Prostate gland (tissue), 2 donors: ENCODE measurements at regions not wholly inside any gene's neighbourhood (a gene's known extent, or its start where the extent isn't known, plus 50 kb on each side); places are given as distances from the start of the nearest gene placed in this dataset.
"Not testable (repeated sequence)": the region's sequence is repeated elsewhere in the genome, so short reads cannot be mapped to it uniquely, and the experiment has no call there.

Experiments used
- DNase-seq: peaks from one replicate; pipeline ENCODE4 v3.0.0-alpha.2; 2019; ENCODE audit warnings: low spot score
- H3K27ac ChIP-seq, 2 donors: fragments of 200-600 bp; sonication (generic); 2 replicates each; pipeline ENCODE4 v1.5.1; 2017 to 2019
- H3K27me3 ChIP-seq: fragments of 200-600 bp; sonication (generic); replicated peaks from 2 replicates; pipeline ENCODE4 v1.5.1; 2019; ENCODE audit not compliant: insufficient read depth
- H3K36me3 ChIP-seq, 2 donors: fragments of 200-600 bp; sonication (generic); 1 replicate in 1 of 2; 2 replicates in 1 of 2; pipeline versions ENCODE4 v1.5.1 to v1.8.1; 2017 to 2019
- H3K4me1 ChIP-seq: fragments of 200-600 bp; sonication (generic); replicated peaks from 2 replicates; pipeline ENCODE4 v1.5.1; 2019
- H3K4me3 ChIP-seq, 2 donors: fragments of 200-600 bp; sonication (generic); 2 replicates each; pipeline ENCODE4 v1.5.1; 2017 to 2019
- H3K9me3 ChIP-seq: fragments of 200-600 bp; sonication (generic); 2 replicates; pipeline ENCODE4 v1.5.1; 2017
- POLR2A ChIP-seq: fragments of 450-650 bp; IDR thresholded peaks from one replicate; pipeline ENCODE4 v1.6.1; 2016; ENCODE audit warnings: antibody characterized with exemption, mild to moderate bottlenecking
- POLR2AphosphoS5 ChIP-seq: sonication (generic); formaldehyde crosslinking; IDR thresholded peaks from one replicate; pipeline ENCODE4 v1.6.1; 2017; ENCODE audit warnings: antibody characterized with exemption
- WGBS: methylation state at CpG from one replicate; pipeline ENCODE4 v1.1.5; 2018; 5-methylcytosine and 5-hydroxymethylcytosine counted together
- intact Hi-C: fragments of 100-400 bp; cut with DNase I; formaldehyde crosslinking; loops from one replicate; pipeline ENCODE4 v1.14.2; 2022
- TF ChIP-seq, protein P1 (sequence below), 4 experiments: fragments of 200-600 bp in 2 of 4; fragments of 450-650 bp in 2 of 4; sonication (generic) in 2 of 4; IDR thresholded peaks; 1 replicate in 3 of 4; 2 replicates in 1 of 4; pipeline ENCODE4 v1.5.1; 2016 to 2019; ENCODE audit warnings: antibody characterized with exemption in 4 of 4, mild to moderate bottlenecking in 2 of 4, moderate library complexity in 2 of 4

DNA sequence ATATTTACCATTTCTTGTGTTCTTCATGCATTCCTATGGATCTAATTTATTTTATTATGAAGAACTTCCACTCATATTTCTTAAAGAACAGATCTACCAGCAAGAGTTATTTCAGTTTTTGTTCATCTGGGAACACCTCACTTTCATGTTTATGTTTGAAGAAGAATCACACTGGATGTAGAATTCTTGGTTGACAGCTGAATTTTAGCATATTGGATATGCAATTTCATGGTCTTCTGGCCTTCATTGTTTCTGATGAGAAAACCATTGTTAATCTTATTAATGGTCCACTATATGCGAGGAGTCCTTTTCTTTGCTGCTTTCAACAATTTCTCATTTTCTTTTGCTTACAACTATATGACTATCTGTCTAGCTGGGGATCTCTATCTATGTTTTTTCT, 189.2 kb downstream of the UXS1 start:
- H3K4me1 ChIP-seq = no peaks in the 10 kb centered on the region
- no peak for TF ChIP-seq POLR2A
- TF ChIP-seq, protein P1, sequence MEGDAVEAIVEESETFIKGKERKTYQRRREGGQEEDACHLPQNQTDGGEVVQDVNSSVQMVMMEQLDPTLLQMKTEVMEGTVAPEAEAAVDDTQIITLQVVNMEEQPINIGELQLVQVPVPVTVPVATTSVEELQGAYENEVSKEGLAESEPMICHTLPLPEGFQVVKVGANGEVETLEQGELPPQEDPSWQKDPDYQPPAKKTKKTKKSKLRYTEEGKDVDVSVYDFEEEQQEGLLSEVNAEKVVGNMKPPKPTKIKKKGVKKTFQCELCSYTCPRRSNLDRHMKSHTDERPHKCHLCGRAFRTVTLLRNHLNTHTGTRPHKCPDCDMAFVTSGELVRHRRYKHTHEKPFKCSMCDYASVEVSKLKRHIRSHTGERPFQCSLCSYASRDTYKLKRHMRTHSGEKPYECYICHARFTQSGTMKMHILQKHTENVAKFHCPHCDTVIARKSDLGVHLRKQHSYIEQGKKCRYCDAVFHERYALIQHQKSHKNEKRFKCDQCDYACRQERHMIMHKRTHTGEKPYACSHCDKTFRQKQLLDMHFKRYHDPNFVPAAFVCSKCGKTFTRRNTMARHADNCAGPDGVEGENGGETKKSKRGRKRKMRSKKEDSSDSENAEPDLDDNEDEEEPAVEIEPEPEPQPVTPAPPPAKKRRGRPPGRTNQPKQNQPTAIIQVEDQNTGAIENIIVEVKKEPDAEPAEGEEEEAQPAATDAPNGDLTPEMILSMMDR (IDR thresholded peaks at IDR 0.05) = no peak
- no peak for TF ChIP-seq POLR2AphosphoS5
- intact Hi-C loops = no loop called here
- H3K36me3 ChIP-seq = no peaks in the 10 kb centered on the region
- no peak for DNase-seq
- H3K4me3 ChIP-seq = no peak overlapping the region
- no peaks in the 10 kb centered on the region for H3K27me3 ChIP-seq
- H3K27ac ChIP-seq = no peak overlapping the region
- no peaks in the 10 kb centered on the region for H3K9me3 ChIP-seq
- WGBS = 100% methylated on average over 1 of the region's 1 CpG

DNA sequence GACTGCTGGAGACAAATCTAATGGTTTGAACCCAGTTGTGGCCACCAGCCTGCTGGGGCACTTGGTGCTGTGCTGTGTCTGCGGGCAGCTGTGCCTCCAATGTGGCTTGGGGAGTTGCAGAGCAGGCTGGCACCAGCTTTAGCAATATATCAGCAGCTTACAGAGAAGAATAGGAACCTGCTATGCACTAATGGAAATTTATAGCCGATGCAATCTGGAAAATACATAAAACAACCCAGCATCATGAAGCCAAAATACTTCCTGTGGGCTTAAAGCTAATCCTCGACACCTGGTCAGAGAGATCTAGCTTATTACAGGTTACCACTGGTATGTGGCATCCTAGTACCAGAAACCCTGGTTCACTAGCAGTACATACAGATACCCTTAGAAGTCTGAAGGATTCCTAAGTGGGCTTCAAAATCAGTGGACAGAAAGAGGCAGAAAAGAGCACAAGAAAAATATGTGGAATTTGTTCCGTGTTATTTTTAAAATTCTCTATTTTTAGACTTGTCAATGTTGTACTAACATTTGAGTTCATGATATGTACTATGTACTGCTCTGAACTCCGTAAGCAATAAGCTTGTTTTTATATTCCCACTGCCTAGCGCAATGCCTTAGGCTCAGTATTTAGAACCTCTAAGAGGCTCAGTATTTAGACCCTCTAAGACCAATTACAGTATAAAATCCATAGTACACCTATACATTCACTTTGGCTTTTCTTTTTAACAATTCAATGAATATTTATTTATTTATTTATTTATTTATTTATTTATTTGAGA, 194.7 kb downstream of the UXS1 start:
- no peaks in the 10 kb centered on the region for H3K4me1 ChIP-seq
- H3K36me3 ChIP-seq = no peaks in the 10 kb centered on the region
- H3K9me3 ChIP-seq = no peaks in the 10 kb centered on the region
- no peak for DNase-seq
- H3K4me3 ChIP-seq = no peak overlapping the region
- TF ChIP-seq POLR2A (no peak), POLR2AphosphoS5 (no peak)
- TF ChIP-seq, protein P1 (IDR thresholded peaks at IDR 0.05) = no peak
- 58% methylated on average over 6 of the region's 6 CpGs for WGBS
- intact Hi-C loops = no loop called here
- no peaks in the 10 kb centered on the region for H3K27me3 ChIP-seq
- no peak overlapping the region for H3K27ac ChIP-seq

DNA sequence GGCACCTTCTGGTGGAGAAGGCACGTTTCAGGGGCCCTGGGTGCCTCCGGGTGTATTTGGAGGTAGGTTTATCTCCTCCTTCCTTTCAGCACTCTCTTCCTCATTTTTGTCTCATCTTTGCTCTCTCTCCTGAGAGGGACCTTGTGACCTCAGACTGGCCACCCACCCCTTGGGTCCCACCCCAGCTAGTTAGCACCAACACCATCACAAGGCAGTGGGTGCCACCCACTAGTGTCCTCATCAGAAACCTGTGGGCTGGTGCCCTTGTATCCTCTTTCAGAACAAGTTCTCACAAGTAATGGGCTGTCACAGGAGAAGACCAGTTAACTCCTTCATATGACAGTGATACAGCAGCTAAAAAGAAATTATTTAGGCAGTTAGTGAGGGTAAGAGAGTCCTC, 196.4 kb downstream of the UXS1 start:
- Histone ChIP-seq H3K36me3 (no peaks in the 10 kb centered on the region), H3K27me3 (no peaks in the 10 kb centered on the region), H3K4me3 (no peak overlapping the region), H3K9me3 (no peaks in the 10 kb centered on the region), H3K27ac (no peak overlapping the region), H3K4me1 (no peaks in the 10 kb centered on the region)
- WGBS = 65% methylated on average over 2 of the region's 2 CpGs
- DNase-seq = no peak
- no peak for TF ChIP-seq POLR2A
- TF ChIP-seq, protein P1 (IDR thresholded peaks at IDR 0.05) = no peak
- no peak for TF ChIP-seq POLR2AphosphoS5
- intact Hi-C loops = no loop called here

- no peaks in the 10 kb centered on the region for H3K9me3 ChIP-seq
- intact Hi-C loops = no loop called here
These were observed 203.5 kb downstream of the UXS1 start for GRCh38 chr2:105990624-105991023.

GRCh38 chr2:105989803-105990202, 204.3 kb downstream of the UXS1 start:
- DNase-seq, H3K27ac ChIP-seq, intact Hi-C loops, H3K4me1 ChIP-seq, H3K4me3 ChIP-seq, H3K27me3 ChIP-seq, H3K9me3 ChIP-seq, H3K36me3 ChIP-seq: not testable (repeated sequence)
- WGBS = 64% methylated on average over 2 of the region's 2 CpGs

More at GRCh38 chr2:105990624-105991023, 203.5 kb downstream of the UXS1 start:
- H3K27me3 ChIP-seq = no peaks in the 10 kb centered on the region
- H3K36me3 ChIP-seq = no peaks in the 10 kb centered on the region
- DNase-seq = no peak
- TF ChIP-seq POLR2AphosphoS5 (no peak), POLR2A (no peak)
- TF ChIP-seq, protein P1 (IDR thresholded peaks at IDR 0.05) = no peak
- no peak overlapping the region for H3K4me3 ChIP-seq
- H3K27ac ChIP-seq = no peak overlapping the region
- H3K4me1 ChIP-seq = no peaks in the 10 kb centered on the region
- WGBS = 82% methylated on average over 6 of the region's 6 CpGs
